Upper lobe of left lung (tissue), 4 donors: ENCODE measurements at regions not wholly inside any gene's neighbourhood (a gene's known extent, or its start where the extent isn't known, plus 50 kb on each side); places are given as distances from the start of the nearest gene placed in this dataset.
"Not testable (repeated sequence)": the region's sequence is repeated elsewhere in the genome, so short reads cannot be mapped to it uniquely, and the experiment has no call there.

Experiments
- EP300 ChIP-seq, 4 donors: sonication (generic); formaldehyde crosslinking; IDR thresholded peaks; one replicate each; pipeline ENCODE4 v1.5.1; 2017; ENCODE audit warnings: antibody characterized with exemption in 4 of 4, control low read depth in 2 of 4
- TF ChIP-seq, protein P1 (sequence below), 6 experiments: fragments of 450-650 bp in 4 of 6; fragments of 200-600 bp in 2 of 6; sonication (generic) in 2 of 6; IDR thresholded peaks; one replicate each; pipeline ENCODE4 v1.5.1; 2016 to 2019; ENCODE audit warnings: antibody characterized with exemption in 6 of 6

DNA sequence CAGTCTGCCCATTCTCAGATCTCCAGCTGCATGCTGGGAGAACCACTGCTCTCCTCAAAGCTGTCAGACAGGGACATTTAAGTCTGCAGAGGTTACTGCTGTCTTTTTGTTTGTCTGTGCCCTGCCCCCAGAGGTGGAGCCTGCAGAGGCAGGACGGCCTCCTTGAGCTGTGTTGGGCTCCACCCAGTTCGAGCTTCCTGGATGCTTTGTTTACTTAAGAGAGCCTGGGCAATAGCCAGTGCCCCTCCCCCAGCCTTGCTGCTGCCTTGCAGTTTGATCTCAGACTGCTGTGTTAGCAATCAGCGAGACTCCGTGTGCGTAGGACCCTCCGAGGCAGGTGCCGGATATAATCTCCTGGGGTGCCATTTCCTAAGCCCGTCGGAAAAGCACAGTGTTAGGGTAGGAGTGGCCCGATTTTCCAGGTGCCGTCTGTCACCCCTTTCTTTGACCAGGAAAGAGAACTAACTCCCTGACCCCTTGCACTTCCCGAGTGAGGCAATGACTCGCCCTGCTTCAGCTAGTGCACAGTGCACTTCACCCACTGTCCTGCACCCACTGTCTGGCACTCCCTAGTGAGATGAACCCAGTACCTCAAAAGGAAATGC is 1748.4 kb upstream of the TPTE start:
- TF ChIP-seq EP300 (IDR thresholded peaks at IDR 0.05) = not testable (repeated sequence)
- TF ChIP-seq, protein P1, sequence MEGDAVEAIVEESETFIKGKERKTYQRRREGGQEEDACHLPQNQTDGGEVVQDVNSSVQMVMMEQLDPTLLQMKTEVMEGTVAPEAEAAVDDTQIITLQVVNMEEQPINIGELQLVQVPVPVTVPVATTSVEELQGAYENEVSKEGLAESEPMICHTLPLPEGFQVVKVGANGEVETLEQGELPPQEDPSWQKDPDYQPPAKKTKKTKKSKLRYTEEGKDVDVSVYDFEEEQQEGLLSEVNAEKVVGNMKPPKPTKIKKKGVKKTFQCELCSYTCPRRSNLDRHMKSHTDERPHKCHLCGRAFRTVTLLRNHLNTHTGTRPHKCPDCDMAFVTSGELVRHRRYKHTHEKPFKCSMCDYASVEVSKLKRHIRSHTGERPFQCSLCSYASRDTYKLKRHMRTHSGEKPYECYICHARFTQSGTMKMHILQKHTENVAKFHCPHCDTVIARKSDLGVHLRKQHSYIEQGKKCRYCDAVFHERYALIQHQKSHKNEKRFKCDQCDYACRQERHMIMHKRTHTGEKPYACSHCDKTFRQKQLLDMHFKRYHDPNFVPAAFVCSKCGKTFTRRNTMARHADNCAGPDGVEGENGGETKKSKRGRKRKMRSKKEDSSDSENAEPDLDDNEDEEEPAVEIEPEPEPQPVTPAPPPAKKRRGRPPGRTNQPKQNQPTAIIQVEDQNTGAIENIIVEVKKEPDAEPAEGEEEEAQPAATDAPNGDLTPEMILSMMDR (IDR thresholded peaks at IDR 0.05) = not testable (repeated sequence)
